ENCODE measurements at regions not wholly inside any gene's neighbourhood (a gene's known extent, or its start where the extent isn't known, plus 50 kb on each side); places are given as distances from the start of the nearest gene placed in this dataset.

GRCh38 chrX:4253092-4253491 lies 539.6 kb upstream of the PRKX start:
- no peaks in the 10 kb centered on the region; the same call in 2 of the 3 replicates for H3K9me3 ChIP-seq (replicated peaks; ENCODE audit: control insufficient read depth, insufficient read depth, low read length)
- no peaks in the 10 kb centered on the region for H3K79me2 ChIP-seq (ENCODE audit: control insufficient read depth, insufficient read depth, low read length)
- SMC1A ChIA-PET (ENCODE audit: uncharacterized antibody, unreplicated experiment): no interaction called here
- H3K27me3 ChIP-seq (replicated peaks in 1 of 2; ENCODE audit: control insufficient read depth in 2 of 2, insufficient read depth in 2 of 2, low read length in 1 of 2): no peaks in the 10 kb centered on the region
- in situ Hi-C loops (cut with MboI) (no loop called here), intact Hi-C loops (cut with micrococcal nuclease; ENCODE audit: unreplicated experiment) (no loop called here)
- RAD21 ChIA-PET (ENCODE audit: unreplicated experiment): no interaction called here
- no peaks in the 10 kb centered on the region for H3K36me3 ChIP-seq (ENCODE audit: control insufficient read depth in 2 of 2, insufficient read depth in 2 of 2, low read length in 1 of 2)
- CTCF ChIA-PET: no interaction called here
- FAIRE-seq (no peak), DNase-seq (ENCODE audit: low read depth, low spot score) (no peak), ATAC-seq (no peak)
- POLR2A ChIA-PET: no interaction called here
- H4K20me1 ChIP-seq (ENCODE audit: control insufficient read depth, insufficient read depth): no peaks in the 10 kb centered on the region
- no peak overlapping the region for H3K9ac ChIP-seq (ENCODE audit: control insufficient read depth, insufficient read depth, low read length)
- H2AFZ ChIP-seq (ENCODE audit: control insufficient read depth, low read depth, low read length): no peak overlapping the region
- no peak overlapping the region for H3K4me3 ChIP-seq
- WGBS (ENCODE audit: insufficient coverage, insufficient replicate concordance, low lambda C conversion rate, missing lambda C conversion rate): 0% methylated on average over 2 of the region's 2 CpGs
- no peak overlapping the region for H3K27ac ChIP-seq (ENCODE audit: control insufficient read depth, insufficient read depth)
- H3K4me2 ChIP-seq (ENCODE audit: control insufficient read depth, insufficient read depth): no peak overlapping the region
- no TSS peak for BruUV-seq (replicated peaks)
- TF ChIP-seq ETV6 (conservative IDR thresholded peaks at IDR 0.05 in 1 of 2, IDR thresholded peaks at IDR 0.05 in 1 of 2; ENCODE audit: borderline replicate concordance in 1 of 2, low read depth in 1 of 2): peak in 1 of 2 experiments; percentile 42; a peak in 1 of 4 replicates
- no peak for TF ChIP-seq MYB (IDR thresholded peaks at IDR 0.05; ENCODE audit: borderline replicate concordance, low read depth, low read length)
- no peak for TF ChIP-seq E2F4 (IDR thresholded peaks at IDR 0.05; ENCODE audit: low read depth, low read length)
- no peak for TF ChIP-seq NRF1 (conservative IDR thresholded peaks at IDR 0.05; ENCODE audit: low read depth, low read length)
- TF ChIP-seq SPI1 (IDR thresholded peaks at IDR 0.05; ENCODE audit: borderline replicate concordance, insufficient read depth, low read depth, low read length): peak; percentile 47; the same call in 1 of the 2 replicates
- no peaks in the 10 kb centered on the region for H3K4me1 ChIP-seq (ENCODE audit: control insufficient read depth, insufficient read depth, low read length)

GRCh38 chrX:4249401-4249800 lies 536.0 kb upstream of the PRKX start:
- in situ Hi-C loops (cut with MboI) (no loop called here), intact Hi-C loops (cut with micrococcal nuclease; ENCODE audit: unreplicated experiment) (no loop called here)
- Histone ChIP-seq H3K9me3 (replicated peaks; ENCODE audit: control insufficient read depth, insufficient read depth, low read length) (no peaks in the 10 kb centered on the region), H3K27me3 (replicated peaks in 1 of 2; ENCODE audit: control insufficient read depth in 2 of 2, insufficient read depth in 2 of 2, low read length in 1 of 2) (no peaks in the 10 kb centered on the region), H3K4me3 (no peak overlapping the region), H2AFZ (ENCODE audit: control insufficient read depth, low read depth, low read length) (no peak overlapping the region), H3K79me2 (ENCODE audit: control insufficient read depth, insufficient read depth, low read length) (no peaks in the 10 kb centered on the region), H3K36me3 (ENCODE audit: control insufficient read depth in 2 of 2, insufficient read depth in 2 of 2, low read length in 1 of 2) (no peaks in the 10 kb centered on the region), H3K4me1 (ENCODE audit: control insufficient read depth, insufficient read depth, low read length) (no peaks in the 10 kb centered on the region), H3K27ac (ENCODE audit: control insufficient read depth, insufficient read depth) (no peak overlapping the region), H4K20me1 (ENCODE audit: control insufficient read depth, insufficient read depth) (no peaks in the 10 kb centered on the region), H3K4me2 (ENCODE audit: control insufficient read depth, insufficient read depth) (no peak overlapping the region), H3K9ac (ENCODE audit: control insufficient read depth, insufficient read depth, low read length) (no peak overlapping the region)
- POLR2A ChIA-PET: no interaction called here
- RAD21 ChIA-PET (ENCODE audit: unreplicated experiment): no interaction called here
- ATAC-seq: no peak
- WGBS (ENCODE audit: insufficient coverage, insufficient replicate concordance, low lambda C conversion rate, missing lambda C conversion rate): 37% methylated on average over 8 of the region's 8 CpGs
- SMC1A ChIA-PET (ENCODE audit: uncharacterized antibody, unreplicated experiment): no interaction called here
- CTCF ChIA-PET: no interaction called here
- DNase-seq (ENCODE audit: low read depth, low spot score): no peak
- no TSS peak for BruUV-seq (replicated peaks)
- FAIRE-seq: no peak
- TF ChIP-seq ZBTB40 (IDR thresholded peaks at IDR 0.05; ENCODE audit: borderline replicate concordance) (no peak), JUND (IDR thresholded peaks at IDR 0.05; ENCODE audit: low read depth, low read length) (no peak), NFXL1 (IDR thresholded peaks at IDR 0.05; ENCODE audit: borderline replicate concordance) (no peak), IRF5 (IDR thresholded peaks at IDR 0.05; ENCODE audit: borderline replicate concordance) (no peak)

Data from GM12878 (cell line).